Astrocyte of the spinal cord (primary cell): ENCODE measurements at regions not wholly inside any gene's neighbourhood (a gene's known extent, or its start where the extent isn't known, plus 50 kb on each side); places are given as distances from the start of the nearest gene placed in this dataset.
A peak's percentile ranks its signal among the peaks of the same experiment; 100 is the strongest.
"Not testable (repeated sequence)": the region's sequence is repeated elsewhere in the genome, so short reads cannot be mapped to it uniquely, and the experiment has no call there.

Source experiments
- DNase-seq: peaks from one replicate; pipeline ENCODE4 v3.0.0; 2011; ENCODE audit warnings: low read depth, low spot score
- H3K4me3 ChIP-seq: 2 replicates; pipeline ENCODE4 v1.5.1; 2011; ENCODE audit warnings: low read depth, mild to moderate bottlenecking, low read length, moderate library complexity
- in situ Hi-C: cut with HindIII; loops from 2 replicates; pipeline ENCODE4 v1.10.0; 2017; ENCODE audit warnings: low sequenced_read_pairs
- TF ChIP-seq, protein P1 (sequence below): IDR thresholded peaks from 2 replicates; pipeline ENCODE4 v1.5.1; 2012; ENCODE audit warnings: low read depth, mild to moderate bottlenecking, low read length, inconsistent platforms

DNA sequence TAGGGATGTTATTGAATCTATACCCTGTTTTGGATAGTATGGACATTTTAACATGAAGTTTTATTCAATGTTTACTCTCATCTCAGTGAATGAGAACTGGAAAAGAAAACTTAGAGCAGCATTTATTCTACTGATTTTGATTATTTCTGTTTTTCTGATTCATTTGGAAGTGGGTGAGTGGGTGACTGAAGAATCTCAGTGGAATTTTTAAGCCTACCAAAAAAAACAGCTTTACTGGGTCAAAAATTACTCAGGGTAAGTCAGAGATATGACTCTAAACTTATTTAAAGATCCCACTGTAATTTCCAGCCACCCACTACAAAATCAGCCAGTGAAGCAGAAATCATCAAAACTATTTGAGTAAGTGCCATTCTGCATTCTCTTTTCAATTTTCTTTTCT is 942.6 kb upstream of the ADAMTS5 start:
- H3K4me3 ChIP-seq, in situ Hi-C loops: not testable (repeated sequence)
- peak; percentile 22 for DNase-seq

DNA sequence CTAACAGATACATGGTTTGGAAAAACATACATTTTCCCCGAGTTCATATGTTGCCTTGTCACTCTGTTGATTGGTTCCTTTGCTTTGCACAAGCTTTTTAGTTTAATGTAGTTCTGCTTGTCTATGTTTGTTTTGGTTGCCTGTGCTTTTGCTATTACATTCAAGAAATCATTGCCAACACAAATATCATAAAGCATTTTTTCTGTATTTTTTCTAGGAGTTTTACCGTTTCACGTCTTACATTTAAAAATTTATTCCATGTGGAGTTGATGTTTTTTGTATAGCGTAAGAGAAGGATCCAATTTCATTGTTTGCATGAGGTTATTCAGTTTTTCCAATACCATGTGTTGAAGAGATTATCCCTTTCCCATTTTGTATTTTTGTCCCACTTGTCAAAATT is 941.9 kb upstream of the ADAMTS5 start:
- H3K4me3 ChIP-seq, in situ Hi-C loops: not testable (repeated sequence)
- DNase-seq = peak; percentile 44

DNA sequence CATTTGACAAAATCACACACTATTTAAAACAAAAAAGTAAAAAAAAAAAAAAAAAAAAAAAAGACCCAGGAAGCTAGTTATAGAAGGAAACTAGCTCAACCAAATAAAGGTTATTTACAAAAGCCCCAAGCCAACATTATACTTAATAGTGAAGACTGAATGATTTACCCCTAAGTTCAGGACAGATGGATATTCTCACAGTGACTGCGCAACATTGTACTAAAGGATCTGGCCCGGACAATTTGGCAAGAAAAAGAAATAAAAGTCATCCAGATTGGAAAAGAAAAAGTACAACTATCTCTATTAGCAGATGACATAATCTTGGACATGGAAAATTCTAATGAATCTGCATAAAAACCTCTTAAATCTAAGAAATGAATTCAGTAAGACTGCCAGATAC is 936.0 kb upstream of the ADAMTS5 start:
- DNase-seq, in situ Hi-C loops, H3K4me3 ChIP-seq: not testable (repeated sequence)

DNA sequence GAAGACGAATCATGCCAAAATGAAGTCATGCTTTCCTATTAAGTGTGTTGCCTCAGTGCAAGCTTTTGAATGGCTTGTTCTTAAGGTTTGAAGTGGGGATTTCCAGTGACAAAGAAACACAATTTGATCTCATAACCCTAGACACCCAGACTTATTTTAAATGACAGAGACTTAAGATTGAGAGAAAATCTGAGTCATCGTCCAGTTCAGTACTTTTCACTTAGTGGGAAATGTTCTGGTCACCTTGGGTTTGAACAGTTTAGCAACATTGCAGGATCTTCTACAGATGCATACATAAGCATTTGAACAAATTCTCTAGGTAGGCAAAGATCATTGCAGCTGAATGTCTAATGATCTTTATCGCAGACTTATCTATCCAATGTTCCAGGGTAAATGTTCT is 926.7 kb upstream of the ADAMTS5 start:
- H3K4me3 ChIP-seq, in situ Hi-C loops, DNase-seq: not testable (repeated sequence)

DNA sequence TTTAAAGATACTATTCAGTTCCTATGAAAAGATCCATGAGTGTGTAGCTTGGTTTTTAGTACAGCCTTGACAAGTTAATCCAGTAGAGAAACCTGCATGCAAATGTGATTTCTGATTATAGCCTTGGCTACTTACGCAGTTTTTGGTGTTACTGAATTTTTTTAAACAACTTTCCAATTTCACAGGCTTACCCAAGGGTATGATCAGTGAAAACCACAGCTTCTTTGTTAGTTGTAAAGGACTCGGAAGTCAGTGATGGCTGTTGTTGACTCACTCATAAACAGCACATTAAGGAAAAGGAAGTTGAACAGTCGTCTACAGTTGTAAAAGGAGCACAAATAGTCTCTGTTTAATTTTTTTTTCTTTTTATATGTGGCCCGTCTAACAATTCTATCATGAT is 924.6 kb upstream of the ADAMTS5 start:
- H3K4me3 ChIP-seq, in situ Hi-C loops: not testable (repeated sequence)
- peak; percentile 34 for DNase-seq

DNA sequence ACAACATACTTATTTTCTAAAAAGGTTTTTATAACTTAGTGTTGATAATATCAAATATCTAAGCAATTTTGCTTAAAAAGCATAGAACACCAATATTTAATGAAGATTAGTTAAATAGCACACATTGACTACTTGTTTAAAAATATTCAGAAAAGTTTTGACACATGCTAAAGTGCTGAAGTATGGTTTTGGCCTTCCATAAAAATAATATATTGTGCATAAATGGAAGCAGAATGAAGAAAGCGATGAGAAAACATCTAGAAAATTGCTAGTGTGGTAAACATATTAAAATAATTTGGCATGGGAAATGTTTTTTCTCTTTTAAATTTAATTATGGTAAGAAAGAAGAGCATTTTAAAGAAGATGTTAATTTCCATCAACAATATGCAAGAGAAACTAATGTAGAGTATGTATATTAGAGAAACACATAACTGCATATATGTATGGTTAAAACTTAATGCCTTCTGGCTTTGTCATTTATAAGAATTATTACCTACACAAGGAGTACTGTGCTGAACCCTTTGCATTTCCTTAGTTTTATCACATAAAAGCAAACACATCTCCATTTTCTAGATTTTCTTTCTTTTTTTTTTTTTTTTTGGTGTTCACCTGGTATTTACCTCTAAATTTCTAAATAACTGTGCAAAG is 921.0 kb upstream of the ADAMTS5 start:
- DNase-seq, in situ Hi-C loops, H3K4me3 ChIP-seq: not testable (repeated sequence)

DNA sequence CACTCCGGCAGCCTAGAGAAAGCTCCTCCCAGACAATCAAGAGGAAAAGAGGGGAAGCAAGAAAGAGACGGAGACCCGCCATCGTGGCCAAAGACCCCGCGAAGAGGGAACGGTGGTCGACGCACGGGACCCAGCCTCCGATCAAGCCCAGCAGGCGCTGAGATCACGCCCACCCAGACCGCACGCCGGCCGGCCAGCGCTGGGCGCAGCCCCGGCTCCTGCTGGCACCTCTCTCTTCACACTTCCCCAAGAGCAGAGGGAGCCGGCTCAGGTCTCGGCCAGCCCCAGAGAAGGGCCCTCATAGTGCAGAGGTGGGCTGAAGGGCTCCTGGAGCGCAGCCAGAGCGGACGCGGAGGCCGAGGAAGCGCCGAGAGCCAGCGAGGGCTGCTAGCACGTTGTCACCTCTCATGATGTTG is 918.4 kb upstream of the ADAMTS5 start:
- DNase-seq = no peak
- no peak overlapping the region for H3K4me3 ChIP-seq
- in situ Hi-C loops = no loop called here
- TF ChIP-seq, protein P1, sequence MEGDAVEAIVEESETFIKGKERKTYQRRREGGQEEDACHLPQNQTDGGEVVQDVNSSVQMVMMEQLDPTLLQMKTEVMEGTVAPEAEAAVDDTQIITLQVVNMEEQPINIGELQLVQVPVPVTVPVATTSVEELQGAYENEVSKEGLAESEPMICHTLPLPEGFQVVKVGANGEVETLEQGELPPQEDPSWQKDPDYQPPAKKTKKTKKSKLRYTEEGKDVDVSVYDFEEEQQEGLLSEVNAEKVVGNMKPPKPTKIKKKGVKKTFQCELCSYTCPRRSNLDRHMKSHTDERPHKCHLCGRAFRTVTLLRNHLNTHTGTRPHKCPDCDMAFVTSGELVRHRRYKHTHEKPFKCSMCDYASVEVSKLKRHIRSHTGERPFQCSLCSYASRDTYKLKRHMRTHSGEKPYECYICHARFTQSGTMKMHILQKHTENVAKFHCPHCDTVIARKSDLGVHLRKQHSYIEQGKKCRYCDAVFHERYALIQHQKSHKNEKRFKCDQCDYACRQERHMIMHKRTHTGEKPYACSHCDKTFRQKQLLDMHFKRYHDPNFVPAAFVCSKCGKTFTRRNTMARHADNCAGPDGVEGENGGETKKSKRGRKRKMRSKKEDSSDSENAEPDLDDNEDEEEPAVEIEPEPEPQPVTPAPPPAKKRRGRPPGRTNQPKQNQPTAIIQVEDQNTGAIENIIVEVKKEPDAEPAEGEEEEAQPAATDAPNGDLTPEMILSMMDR = no peak

DNA sequence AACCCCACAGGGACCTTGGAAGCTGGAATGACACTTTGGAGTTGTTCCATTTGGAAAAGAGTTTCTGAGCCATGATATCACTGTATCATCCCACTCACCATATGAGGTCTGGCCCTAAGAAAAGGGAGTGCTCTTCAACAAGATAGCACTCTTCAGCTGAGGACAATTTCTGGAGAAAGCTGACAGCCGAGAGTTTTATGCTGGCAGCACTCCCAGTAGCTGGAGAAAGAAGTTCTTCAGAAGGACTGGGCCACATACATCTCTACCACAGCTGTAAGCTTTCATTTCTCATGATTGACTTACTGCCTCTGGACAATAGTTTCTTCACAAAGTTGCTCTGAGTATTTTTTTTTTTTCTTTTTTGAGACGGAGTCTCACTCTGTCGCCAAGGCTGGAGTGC is 914.4 kb upstream of the ADAMTS5 start:
- H3K4me3 ChIP-seq, in situ Hi-C loops, DNase-seq: not testable (repeated sequence)

DNA sequence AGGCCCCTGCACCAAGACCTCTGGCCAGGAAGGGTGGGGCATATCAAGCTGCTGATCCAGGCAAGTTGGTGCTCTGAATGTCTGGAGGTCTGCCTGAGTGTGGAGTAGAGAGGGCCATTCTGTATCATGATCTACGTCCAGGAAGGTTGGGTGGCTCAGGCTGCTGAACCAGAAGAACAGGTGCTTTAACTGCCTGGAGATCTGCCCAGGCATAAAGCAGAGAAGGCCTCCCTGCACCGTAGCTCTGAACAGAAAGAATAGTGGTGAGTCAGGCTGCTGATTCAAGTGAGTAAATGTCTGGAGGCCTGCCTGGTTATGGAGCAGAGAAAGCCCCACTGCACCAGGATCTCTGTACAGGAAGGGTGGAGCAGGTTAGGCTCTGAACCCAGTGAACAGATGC is 905.5 kb upstream of the ADAMTS5 start:
- peak; percentile 27 for DNase-seq
- H3K4me3 ChIP-seq, in situ Hi-C loops: not testable (repeated sequence)

DNA sequence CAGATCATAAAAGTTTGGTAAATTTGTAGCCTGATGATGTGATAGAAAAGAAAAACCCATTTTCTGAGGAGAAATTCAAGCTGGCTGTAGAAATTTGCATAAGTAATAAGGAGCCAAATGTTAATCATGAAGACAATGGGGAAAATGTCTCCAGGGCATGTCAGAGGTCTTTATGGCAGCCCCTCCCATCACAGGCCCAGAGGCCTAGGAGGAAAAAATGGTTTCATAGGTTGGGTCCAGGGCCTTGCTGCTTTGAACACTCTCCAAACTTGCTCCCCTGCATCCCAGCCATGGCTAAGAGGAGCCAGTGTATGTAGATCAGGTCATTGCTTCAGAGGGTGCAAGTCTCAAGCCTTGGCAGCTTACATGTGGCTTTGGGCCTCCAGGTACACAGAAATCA is 903.9 kb upstream of the ADAMTS5 start:
- DNase-seq, H3K4me3 ChIP-seq, in situ Hi-C loops: not testable (repeated sequence)

DNA sequence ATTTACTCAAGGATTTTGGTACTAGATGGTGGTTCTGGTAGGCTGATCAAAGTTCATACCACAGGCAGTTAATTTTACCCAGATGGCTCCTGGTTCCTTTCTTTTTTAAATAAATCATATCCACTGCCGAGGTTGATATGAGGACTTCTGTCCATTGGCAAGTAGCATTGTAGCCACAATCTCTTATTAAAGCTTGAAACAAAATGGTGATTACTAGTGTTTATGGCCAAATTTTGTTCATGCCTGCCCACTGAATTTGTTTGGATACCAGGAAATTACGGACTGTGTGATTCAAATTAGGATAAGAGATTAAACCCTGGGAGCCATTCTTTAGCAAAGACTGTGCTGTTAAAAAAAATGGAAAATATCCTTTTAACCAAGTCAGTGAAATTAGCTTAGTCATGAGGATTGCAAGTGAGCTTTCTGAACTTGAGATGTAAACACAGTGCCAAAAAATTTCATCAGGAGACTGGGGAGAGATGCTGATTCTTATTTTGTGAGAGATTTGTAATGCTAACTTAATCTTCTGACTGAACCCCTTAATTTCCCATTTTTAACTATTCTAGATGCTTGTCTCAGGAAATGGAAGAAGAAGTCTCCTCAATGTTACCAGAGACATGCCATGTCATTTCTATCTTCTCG is 893.5 kb upstream of the ADAMTS5 start:
- DNase-seq = peak; percentile 5
- in situ Hi-C loops, H3K4me3 ChIP-seq: not testable (repeated sequence)

DNA sequence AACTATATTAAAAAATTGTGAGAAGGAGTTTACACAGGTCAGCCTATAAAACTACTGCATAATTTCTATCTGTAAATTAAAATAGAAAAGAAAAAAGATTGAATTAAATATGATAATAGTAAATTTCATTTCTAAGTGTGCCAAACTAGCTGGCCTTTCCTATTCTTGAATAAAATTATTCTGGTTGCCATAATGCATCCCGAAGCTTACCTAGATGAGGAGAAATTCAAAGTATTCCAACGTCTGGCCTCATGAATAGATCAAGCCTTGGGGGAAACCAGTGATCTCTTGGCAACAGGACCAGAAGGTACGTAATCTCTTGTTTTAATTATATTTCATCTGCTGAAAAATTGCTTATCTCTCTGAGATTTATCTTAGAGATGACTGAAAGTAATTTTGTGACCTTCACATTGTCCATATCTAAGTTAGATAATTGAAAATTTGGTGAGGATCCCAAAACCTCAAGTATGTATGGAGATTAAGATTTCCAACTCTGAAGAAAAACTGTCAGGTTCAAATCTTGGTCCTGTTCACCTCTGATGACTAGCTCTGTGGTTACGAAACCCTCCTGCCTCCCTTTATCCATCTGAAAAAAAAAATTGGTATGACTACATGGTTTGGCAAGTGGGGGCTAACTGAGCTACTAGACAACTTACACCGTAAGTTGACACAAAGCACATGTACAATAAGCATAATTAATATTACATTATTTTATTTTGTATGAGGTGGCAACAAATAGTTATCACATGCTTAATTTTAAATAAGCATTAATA is 891.4 kb upstream of the ADAMTS5 start:
- in situ Hi-C loops, H3K4me3 ChIP-seq, DNase-seq: not testable (repeated sequence)

DNA sequence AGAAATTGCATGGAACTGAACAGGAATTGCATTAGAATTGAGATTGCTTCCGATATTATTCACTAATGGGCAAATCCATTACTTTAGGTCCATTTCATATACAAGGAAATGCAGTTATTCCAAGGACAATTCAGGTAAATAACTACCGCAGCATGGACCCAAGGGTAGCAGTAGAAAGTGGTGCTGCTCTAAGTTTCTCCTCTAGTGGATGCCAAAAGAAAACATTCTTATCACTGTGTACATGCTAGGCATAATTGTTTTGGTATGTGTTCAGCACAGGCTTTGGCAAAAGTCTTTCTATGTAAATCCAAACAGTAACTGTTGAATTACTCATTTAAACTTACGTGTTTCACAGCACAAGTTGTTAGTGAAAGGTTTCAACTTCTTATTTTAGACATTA is 890.1 kb upstream of the ADAMTS5 start:
- in situ Hi-C loops, H3K4me3 ChIP-seq, DNase-seq: not testable (repeated sequence)
